DMS79 treated with DMSO at 0.1 percent for 48 hours (cell line): ENCODE measurements at regions not wholly inside any gene's neighbourhood (a gene's known extent, or its start where the extent isn't known, plus 50 kb on each side); places are given as distances from the start of the nearest gene placed in this dataset.
"Not testable (repeated sequence)": the region's sequence is repeated elsewhere in the genome, so short reads cannot be mapped to it uniquely, and the experiment has no call there.

Experiments used
- DNase-seq: peaks from one replicate; lab custom pipeline; 2025; lab: John Stamatoyannopoulos, UW

- no peak for DNase-seq
Measured at GRCh38 chr16:59540621-59541020, 806.5 kb upstream of the GOT2 start.

- DNase-seq, result no peak
Measured at GRCh38 chr16:59535298-59535697, 801.2 kb upstream of the GOT2 start.

- DNase-seq, result peak; percentile 48
Measured at GRCh38 chr16:59527206-59527997, 793.3 kb upstream of the GOT2 start.

- no peak for DNase-seq
Measured at GRCh38 chr16:59522826-59523225, 788.7 kb upstream of the GOT2 start.

- DNase-seq, result not testable (repeated sequence)
Measured at GRCh38 chr16:59518721-59519120, 784.6 kb upstream of the GOT2 start.

GRCh38 chr16:59514651-59515050 is 780.5 kb upstream of the GOT2 start:
- DNase-seq, result no peak

GRCh38 chr16:59510008-59510424 is 775.9 kb upstream of the GOT2 start:
- peak; percentile 41 for DNase-seq

GRCh38 chr16:59500601-59501000 is 766.5 kb upstream of the GOT2 start:
- DNase-seq, result no peak

GRCh38 chr16:59487067-59487466 is 753.0 kb upstream of the GOT2 start:
- no peak for DNase-seq

GRCh38 chr16:59484833-59485516 is 750.9 kb upstream of the GOT2 start:
- DNase-seq, result no peak

- DNase-seq, result no peak
Measured at GRCh38 chr16:59478838-59479237, 744.7 kb upstream of the GOT2 start.

- no peak for DNase-seq
Measured at GRCh38 chr16:59470556-59470955, 736.4 kb upstream of the GOT2 start.

GRCh38 chr16:59469266-59469665 is 735.1 kb upstream of the GOT2 start:
- no peak for DNase-seq

GRCh38 chr16:59463776-59464175 is 729.7 kb upstream of the GOT2 start:
- DNase-seq, result no peak

GRCh38 chr16:59459806-59460205 is 725.7 kb upstream of the GOT2 start:
- DNase-seq, result no peak

GRCh38 chr16:59455497-59455896 is 721.4 kb upstream of the GOT2 start:
- peak; percentile 7 for DNase-seq

GRCh38 chr16:59450513-59450912 is 716.4 kb upstream of the GOT2 start:
- DNase-seq, result not testable (repeated sequence)

GRCh38 chr16:59440502-59440901 is 706.4 kb upstream of the GOT2 start:
- no peak for DNase-seq

- DNase-seq, result no peak
Measured at GRCh38 chr16:59432896-59433295, 698.8 kb upstream of the GOT2 start.

- DNase-seq, result no peak
Measured at GRCh38 chr16:59432276-59432675, 698.2 kb upstream of the GOT2 start.

GRCh38 chr16:59424714-59425273 is 690.7 kb upstream of the GOT2 start:
- DNase-seq, result no peak

GRCh38 chr16:59411961-59412841 is 678.1 kb upstream of the GOT2 start:
- peak; percentile 41 for DNase-seq
